Suppressor macrophage treated with lipopolysaccharide for 1 hour (primary cell): ENCODE measurements at regions not wholly inside any gene's neighbourhood (a gene's known extent, or its start where the extent isn't known, plus 50 kb on each side); places are given as distances from the start of the nearest gene placed in this dataset.

Experiments
- DNase-seq, 3 donors: peaks; one replicate each; pipeline ENCODE4 v3.0.0-alpha.2; 2020 to 2022

DNA sequence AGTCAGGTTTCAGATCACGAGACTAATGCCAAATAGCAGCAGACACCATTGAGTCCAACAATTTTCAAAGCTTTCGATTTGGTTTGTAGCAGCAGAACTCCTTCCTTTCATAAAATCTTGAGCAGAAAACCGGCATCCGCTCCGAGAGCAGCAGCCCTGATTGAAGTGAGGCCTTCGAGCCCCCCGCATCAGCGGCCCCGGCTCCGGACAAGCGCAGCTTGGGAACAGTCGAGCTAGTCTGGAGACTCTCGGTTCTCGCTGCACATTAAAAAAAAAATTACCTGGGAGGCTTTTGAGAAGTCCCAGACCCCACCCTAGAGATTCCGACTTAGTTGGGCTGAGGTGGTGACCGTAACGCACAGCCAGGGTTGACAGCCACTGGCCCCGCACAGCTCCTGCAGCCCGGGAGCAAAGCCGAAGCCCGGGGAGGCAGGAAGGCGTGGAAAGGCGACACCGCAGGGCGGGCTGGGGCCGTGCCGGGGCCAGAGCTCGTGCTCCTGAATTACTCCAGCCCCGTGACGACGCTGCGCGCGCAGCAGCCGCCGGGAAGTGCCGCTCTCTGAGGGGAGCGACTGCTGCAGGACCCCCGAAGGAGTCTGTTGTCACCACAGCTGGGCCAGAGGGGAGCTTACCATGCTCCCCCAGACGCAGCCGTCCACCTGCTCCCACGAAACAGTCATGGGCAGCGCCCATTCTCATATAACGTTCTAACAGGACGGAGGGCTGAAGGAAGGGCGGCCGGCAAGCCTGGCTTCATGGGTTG, 57.8 kb downstream of the SPATA19 start:
- peak in 1 of 3 donors; percentile 3 for DNase-seq

DNA sequence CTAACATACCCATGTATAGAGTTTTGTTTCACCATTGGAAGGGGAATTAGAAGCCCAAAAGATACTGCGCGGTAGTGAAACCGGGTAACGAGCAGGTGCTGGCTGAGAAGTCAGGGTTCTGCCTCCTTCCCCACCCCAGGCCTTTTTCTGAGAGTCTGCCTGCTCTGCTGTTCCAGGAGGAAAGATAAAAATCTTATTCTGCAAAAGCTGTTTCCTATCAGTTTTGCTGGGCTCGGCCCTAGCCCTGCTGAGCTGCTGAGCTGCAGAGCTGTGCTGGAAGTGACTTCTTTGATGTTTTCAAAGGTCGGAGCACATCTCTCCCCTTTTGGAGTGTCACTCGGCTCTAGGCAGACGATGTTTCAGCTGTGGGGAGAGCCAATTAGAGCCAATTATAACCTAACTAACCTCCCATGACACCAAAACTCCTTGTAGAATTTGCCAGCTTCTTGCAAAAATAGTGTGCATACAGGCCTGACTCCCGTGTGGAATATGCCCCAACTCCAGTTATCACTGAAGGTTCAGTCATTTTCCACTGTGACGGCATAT, 59.4 kb downstream of the SPATA19 start:
- no peak for DNase-seq

DNA sequence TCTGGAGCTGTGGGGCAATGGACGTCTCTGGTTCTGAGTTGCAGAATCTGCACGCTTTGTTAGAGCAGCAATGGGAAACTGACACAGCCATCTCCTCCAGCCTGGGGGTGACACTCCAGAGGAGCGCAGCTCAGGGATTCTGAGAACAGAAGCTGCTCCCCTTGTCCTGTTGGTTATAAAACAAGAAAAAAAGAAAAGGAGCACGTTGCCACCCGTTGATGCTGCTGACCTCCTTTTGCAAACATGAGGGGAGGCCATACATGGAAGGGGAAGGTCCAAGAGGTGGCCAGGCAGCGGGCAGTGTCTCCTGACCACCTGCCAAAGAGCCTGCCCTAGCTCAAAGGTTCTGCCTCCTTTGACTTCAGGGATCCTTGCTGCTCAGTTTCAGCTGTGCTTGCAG, 61.0 kb downstream of the SPATA19 start:
- no peak for DNase-seq

- DNase-seq, result no peak
Observed at GRCh38 chr11:133782116-133782725, 63.1 kb downstream of the SPATA19 start.

DNA sequence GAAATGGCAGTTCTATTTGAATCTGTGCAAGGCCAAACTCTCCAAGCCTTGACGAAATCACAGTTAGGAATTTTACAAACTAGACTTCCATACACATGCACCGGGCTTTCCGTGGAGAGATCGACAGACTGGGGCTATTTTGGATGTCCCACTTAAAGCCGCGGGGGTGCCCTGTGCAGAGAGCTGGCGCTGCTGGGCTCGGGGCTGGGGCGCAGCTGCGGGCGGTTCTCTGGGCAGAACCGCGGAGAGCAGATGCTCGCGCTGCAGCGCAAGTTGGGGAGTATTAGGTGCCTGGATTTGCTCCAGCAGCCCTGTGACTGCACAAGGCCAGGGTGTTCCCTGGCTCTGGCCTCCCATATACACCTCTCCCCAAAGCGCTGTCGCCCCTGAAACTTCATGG, 67.2 kb downstream of the SPATA19 start:
- DNase-seq, result no peak

DNA sequence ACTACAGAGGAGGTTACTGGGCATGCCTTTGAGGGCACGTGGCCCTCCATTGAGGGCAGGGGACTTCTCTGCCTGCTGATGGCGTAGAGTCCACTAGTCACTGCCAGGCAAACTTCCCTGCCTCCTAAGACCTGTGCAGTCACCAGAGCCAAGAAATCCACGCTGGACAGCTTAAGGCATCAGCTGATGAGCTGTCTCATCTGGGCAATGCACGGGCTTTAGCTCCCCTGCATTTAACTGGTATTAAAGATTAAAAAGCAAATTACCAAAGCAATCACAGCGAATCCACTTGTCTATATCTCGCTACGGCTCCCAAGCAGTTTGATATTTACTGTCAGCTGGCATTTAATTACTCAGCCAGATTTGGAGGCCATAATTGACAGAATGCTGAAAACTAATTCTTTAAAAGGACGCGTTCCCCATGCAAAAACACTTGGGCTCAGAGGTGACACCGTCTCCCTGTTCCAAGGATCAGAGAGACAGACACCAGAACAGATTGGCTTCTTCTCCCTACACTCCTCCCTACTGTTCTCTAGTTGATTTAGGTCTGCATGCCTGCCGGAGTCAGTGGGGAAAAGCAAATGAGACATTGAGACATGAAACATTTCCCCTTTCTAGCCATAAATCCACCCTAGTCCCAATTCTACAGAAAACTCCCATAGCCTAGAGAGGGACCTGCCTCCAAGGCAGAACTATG, 68.5 kb downstream of the SPATA19 start:
- DNase-seq, result no peak

DNA sequence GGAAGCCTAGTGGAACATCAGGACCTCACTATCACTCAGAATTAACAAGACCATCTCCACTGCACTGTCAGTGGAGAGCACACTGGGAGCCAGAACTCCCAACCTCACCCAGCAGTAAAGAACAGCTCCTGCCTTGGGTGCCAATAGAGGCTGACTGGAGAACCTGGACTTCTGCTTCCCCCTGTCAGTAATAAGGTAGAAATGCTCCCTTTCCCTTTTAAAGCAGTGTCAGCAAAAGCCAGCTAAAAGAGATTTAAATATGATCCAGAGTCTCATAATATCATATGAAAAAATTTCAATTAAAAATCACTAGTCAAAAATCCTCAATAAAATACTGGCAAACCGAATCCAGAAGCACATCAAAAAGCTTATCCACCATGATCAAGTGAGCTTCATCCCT, 82.8 kb downstream of the SPATA19 start:
- no peak for DNase-seq

DNA sequence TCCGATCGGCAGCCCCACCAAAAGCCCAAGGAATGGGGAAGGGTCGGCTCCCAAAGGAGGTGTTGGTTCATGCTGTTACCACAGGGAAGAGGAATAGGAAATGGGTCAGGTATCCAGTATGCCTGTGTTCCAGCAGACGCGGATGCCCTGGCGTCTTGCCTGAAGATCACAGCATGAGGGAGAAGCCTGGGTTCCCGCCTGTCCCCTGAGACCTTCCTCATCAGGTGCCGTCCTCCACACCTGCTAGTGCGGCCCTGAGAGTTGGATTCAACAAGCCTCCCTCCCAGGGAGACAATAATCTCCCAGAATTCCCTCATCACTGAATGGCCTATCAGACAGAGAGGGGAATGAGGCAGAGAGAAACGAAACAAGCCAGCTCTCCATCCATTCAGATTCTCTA, 92.2 kb downstream of the SPATA19 start:
- DNase-seq, result no peak

- DNase-seq, result no peak
Observed at GRCh38 chr11:133749841-133750240, 95.5 kb downstream of the SPATA19 start.

- no peak for DNase-seq
Observed at GRCh38 chr11:133747409-133747808, 97.9 kb downstream of the SPATA19 start.

- no peak for DNase-seq
Observed at GRCh38 chr11:133746663-133747306, 98.5 kb downstream of the SPATA19 start.

GRCh38 chr11:133745791-133746190, 99.5 kb downstream of the SPATA19 start:
- no peak for DNase-seq

GRCh38 chr11:133742353-133742752, 103.0 kb downstream of the SPATA19 start:
- DNase-seq, result no peak

DNA sequence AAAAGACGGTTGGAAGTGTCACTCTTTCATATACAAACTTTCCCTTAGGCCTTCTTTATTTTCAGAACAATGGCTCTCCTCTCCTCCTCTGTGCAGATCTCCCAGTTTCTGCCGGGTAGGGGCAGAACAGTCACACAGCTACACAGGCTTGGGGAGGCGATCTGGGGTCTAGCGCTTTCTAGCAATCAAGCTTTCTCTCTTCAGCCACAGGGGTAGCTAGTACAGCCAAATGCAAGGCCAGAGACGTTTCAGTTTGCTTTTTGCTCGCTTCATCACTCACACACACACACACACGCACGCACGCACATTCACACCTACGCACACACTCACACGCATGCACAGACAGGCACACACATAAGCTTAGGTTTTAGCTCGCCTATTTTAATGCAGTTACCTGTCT, 104.3 kb downstream of the SPATA19 start:
- no peak for DNase-seq

DNA sequence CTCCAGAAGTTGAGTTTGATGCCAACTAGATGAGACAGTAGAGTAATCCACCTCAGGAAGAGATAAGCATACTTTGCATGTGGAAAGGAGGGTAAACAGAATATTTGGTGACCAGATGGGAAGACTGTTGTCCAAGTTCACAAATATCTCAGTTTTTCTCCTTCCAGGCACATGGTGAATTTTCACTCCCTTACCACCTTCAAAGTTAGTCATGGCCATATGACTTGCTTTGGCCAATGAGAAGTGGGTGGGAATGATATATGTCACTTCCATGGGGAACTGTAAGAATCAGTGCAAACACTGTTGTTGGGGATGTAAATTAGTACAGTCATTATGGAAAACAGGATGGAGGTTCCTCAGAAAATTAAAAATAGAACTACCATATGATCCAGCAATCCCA, 105.8 kb downstream of the SPATA19 start:
- DNase-seq, result no peak

DNA sequence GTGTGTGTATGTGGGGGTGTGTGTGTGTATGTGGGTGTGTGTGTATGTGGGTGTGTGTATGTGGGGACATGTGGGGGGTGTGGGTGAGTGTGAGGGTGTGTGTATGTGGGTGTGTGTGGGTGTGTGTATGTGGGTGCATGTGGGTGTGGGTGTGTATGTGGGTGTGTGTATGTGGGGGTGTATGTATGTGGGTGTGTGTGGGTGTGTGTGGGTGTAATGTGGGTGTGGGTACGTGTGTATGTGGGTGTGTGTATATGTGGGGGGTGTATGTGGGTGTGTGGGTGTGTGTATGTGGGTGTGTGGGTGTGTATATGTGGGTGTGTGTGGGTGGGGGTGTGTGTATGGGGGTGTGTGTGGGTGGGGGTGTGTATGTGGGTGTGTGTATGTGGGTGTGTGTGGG, 106.7 kb downstream of the SPATA19 start:
- DNase-seq, result no peak

- DNase-seq, result no peak
Observed at GRCh38 chr11:133733631-133734030, 111.7 kb downstream of the SPATA19 start.

- no peak for DNase-seq
Observed at GRCh38 chr11:133732109-133732674, 113.1 kb downstream of the SPATA19 start.

DNA sequence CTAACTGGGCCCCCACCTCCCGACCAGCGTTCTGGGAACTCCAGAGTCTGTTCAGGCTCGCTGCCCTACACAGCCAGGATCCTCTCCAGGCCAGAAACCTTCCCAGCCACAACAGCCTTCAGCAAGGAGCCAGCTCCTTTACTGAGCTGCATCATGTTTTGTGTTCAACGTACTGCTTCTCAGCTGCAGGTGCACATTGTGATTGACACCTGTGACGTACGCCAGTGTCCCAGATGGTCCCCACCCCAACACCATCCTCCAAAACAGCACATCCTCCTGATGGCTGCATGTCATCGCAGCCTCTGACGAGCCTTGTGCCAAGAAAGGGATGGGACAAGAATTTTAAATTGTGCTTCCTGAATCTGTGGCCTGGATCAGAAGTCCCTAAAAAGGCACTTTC, 117.5 kb downstream of the SPATA19 start:
- DNase-seq, result no peak

DNA sequence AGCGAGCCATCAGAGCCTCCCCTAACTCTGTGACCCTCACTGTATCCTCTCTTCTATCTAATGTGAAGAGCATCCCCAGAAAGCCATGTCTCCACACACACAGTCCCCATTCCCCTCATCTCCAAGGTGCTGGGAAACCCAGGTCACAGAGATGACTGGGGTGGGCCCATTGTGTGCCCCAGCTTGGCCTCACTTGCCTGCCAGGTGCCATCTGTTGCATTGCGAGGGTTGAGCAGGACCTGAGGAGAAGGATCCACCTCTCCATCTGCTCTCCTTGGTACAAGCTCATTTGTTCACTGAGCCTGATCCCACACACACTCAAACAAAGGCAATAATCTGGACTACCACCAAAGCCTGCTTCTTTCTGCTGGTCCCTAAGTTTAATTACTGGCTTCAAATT, 118.8 kb downstream of the SPATA19 start:
- no peak for DNase-seq

- no peak for DNase-seq
Observed at GRCh38 chr11:133724116-133724515, 121.2 kb downstream of the SPATA19 start.

DNA sequence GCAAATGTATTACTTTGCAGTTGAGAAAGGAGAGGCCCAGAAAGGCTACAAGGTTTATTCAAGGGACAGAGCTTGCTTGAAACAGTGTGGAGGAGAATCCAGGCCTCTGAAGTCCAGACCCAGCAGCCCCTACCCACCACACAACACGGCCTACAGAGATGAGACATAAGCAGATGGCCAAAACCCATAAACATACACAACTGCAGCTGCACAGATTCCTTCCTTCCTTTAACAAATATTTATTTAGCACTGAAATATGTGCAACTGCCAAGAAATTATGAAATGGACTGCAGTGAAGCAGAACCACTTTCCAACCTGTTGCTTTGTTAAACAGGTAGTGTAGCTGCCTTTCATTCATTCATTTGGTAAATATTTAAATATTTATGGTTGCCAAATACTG, 122.3 kb downstream of the SPATA19 start:
- no peak for DNase-seq

- no peak for DNase-seq
Observed at GRCh38 chr11:133720951-133721350, 124.4 kb downstream of the SPATA19 start.
